SHP77 (cell line): ENCODE measurements at regions not wholly inside any gene's neighbourhood (a gene's known extent, or its start where the extent isn't known, plus 50 kb on each side); places are given as distances from the start of the nearest gene placed in this dataset.
"Not testable (repeated sequence)": the region's sequence is repeated elsewhere in the genome, so short reads cannot be mapped to it uniquely, and the experiment has no call there.

ENCODE experiments used
- DNase-seq, 2 experiments: peaks; one replicate each; lab custom pipeline; 2025; lab: John Stamatoyannopoulos, UW

GRCh38 chr3:34504366-34504765 lies 705.9 kb downstream of the PDCD6IP start:
- DNase-seq, result no peak

- DNase-seq, result peak in 1 of 2 experiments; percentile 10
These were observed 706.3 kb downstream of the PDCD6IP start for GRCh38 chr3:34504775-34505174.

DNA sequence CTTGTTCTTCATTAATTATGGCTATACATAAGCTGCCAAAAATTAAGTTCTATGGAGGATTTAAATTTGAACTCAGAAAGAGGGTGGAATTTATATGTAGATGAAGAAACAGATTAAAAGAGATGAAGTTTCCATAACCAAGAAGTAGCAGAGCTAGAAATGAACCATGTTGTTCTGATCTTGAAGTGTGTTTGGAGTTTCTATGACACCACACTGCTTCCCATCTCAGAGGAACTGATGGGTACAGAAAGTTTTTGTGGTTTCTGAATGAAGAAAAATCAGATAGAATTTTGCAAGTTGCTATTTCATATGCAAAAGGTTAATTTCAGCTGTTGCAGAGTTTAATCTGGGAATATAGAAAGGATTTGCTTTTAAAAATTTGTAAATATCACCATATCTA lies 710.3 kb downstream of the PDCD6IP start:
- no peak for DNase-seq

- no peak for DNase-seq
These were observed 713.5 kb downstream of the PDCD6IP start for GRCh38 chr3:34511891-34512290.

DNA sequence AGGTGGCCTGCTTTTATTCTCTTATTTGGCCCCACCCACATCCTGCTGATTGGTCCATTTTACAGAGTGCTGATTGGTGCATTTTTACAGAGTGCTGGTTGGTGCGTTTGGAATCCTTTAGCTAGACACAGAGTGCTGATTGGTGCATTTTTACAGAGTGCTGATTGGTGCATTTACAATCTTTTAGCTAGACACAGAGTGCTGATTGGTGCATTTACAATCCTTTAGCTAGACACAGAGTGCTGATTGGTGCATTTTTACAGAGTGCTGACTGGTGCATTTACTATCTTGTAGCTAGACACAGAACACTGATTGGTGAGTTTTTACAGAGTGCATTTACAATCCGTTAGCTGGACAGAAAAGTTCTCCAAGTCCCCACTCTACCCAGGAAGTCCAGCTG lies 720.6 kb downstream of the PDCD6IP start:
- DNase-seq, result not testable (repeated sequence)

DNA sequence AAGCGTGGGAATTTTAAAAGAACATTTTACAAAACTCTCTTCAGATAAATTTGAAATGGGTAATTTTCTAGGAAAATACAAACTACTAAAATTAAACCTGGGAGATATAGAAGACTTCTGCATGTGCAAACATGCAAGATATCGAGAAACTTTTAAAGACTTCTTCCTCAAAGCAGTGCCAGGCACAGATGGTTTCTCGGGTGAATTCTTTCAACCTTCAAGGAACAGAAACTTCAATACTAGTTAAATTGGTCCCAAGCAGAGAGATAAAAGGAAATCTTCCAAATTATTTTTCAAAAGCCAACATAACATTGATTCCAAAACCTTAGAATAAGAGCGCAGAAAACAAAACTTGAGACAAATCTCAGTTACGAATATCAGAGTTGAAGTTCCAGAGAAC lies 732.7 kb downstream of the PDCD6IP start:
- no peak for DNase-seq

DNA sequence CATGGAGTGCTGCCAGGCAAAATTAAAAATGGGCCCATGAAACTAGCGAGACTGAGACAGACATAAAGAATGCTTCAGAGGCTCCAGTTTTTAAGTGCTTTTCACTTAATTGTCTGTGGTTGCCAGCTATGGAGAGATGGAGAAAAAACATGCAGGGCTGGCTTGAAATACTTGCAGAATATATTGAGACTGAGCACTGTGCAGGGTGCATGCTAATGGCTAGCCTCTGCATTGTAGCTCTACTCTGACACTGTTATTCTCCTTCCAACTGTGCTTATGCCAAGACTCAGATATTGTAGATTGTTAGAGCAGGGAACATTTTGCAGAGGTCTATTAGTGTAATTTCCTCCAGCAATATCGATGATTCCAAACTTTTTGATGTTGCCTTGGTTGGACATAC lies 735.0 kb downstream of the PDCD6IP start:
- no peak for DNase-seq

- no peak for DNase-seq
These were observed 735.6 kb downstream of the PDCD6IP start for GRCh38 chr3:34534013-34534412.

DNA sequence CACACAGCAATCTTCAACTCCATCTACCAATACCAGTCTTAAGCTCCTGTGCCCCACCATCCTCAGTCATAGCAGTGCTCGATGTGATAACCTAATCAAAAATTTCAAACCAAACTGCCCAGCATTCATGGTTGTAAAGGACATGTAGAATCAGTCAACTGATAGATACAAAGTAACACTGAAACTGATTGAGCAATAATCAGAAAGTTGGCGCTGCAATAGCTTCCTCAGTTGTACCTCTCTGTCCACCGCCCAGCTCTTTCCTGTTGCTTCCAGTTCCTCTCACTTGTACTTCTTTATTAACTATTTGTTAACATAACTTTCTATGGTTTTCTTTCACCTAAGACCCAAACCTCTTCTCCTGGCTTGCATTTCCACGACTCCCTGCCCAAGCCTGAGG lies 745.7 kb downstream of the PDCD6IP start:
- DNase-seq, result no peak

GRCh38 chr3:34547297-34547920 lies 749.0 kb downstream of the PDCD6IP start:
- DNase-seq, result no peak

GRCh38 chr3:34567266-34567665 lies 768.8 kb downstream of the PDCD6IP start:
- DNase-seq, result no peak

DNA sequence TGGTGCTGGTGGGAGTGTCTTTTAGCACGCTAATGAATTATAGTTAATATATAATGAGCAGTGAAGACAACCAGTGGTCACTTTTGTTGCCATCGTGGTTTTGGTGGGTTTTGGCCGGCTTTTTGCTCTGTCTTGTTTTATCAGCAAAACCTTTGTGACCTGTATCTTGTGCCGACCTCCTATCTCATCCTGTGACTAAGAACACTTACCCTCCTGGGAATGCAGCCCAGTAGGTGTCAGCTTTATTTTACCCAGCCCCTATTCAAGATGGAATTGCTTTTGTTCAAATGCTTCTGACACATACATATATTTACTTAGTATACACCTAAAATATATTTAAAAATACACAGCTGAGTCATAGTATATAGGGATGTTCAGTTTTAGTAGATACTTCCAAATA lies 770.3 kb downstream of the PDCD6IP start:
- DNase-seq, result no peak

DNA sequence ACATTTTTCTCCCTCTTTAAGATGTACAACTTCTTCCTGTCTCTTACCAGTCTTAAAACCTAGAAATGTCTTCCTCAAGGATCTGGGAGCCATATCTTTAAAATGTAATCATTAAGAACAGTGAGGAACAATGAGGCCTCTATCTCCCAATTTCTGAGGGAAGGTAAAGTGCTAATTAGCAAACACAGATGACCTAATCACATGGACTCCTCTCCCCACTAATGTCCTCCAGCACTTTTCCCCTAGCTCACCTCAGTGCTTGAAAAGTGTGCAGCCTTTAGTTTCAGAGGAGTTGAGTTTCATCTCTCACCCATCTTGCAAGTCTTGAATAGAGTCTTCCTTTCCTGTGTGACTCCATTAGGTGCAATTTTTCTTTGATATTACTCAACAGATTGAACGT lies 771.0 kb downstream of the PDCD6IP start:
- DNase-seq, result no peak

DNA sequence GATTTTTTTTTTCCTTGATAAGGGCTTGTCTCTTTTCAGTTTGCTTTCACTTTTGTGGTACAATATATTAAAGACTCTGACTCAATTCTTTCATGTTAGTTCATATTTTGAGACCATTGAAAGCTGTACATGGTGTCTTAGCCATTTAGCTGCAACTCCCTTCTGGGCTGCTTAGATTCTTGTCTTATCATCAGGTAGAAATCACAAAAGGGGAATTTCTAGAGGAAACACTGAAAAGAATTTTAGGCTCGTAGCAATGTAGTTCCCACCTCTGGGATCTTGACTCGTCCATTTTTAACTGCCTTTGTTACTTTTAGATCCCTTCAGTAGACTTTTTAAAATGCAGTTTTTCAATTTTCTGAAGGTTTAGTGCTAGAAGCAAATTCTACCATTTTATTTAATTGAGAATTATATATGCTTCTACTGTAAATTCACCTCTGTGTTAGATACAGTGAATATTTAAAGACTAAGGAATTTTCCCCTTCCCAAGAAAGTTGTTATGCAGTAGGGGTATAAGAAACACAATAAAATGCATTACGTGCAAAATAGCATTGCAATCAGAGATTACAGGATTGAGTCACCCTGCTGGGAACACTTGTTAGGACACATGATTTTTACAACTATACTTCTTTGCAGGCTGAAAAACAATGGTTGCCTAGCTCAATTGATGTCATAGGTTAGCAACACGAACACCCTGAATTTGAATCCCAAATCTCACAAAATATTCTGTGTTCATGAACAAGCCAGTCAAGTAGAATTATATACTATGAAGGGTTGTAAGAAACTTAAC lies 772.7 kb downstream of the PDCD6IP start:
- no peak for DNase-seq

DNA sequence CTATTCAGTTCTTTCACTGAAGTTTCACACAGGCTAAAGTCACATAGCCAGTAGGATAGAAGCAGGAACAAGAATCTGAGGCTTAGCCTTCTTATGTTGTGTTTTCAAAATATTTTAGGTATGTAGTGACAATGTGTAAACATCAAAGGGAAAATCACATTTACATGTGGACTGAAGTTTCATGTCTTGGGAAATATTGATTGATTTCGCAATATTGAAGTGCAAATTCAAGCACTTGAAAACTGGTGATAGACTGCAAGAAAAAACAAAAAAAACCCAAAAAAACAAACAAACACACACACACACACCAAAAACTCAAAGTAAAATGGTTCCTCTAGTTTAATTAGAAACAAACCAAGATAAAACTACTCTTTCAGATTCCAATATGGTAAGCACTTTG lies 773.3 kb downstream of the PDCD6IP start:
- DNase-seq, result no peak

DNA sequence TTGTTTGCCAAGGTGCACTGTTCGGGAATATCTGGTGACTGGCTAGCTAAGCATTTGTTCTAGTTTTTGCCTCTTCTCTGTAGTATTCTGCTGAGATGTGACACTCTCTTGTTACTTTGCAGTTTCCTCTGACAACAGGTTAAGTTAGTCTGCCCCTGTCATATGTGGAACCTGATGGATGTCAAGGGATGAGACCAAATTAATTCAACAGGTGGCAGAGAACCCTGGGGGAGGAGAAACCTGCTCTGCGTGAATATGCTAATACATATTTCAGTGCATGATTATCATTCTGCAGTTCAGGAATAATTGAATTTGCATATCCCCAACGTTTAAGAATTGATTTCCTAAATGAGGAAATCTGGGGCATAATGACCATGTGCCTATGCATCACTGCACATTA lies 777.3 kb downstream of the PDCD6IP start:
- DNase-seq, result no peak

GRCh38 chr3:34582055-34582454 lies 783.6 kb downstream of the PDCD6IP start:
- no peak for DNase-seq

DNA sequence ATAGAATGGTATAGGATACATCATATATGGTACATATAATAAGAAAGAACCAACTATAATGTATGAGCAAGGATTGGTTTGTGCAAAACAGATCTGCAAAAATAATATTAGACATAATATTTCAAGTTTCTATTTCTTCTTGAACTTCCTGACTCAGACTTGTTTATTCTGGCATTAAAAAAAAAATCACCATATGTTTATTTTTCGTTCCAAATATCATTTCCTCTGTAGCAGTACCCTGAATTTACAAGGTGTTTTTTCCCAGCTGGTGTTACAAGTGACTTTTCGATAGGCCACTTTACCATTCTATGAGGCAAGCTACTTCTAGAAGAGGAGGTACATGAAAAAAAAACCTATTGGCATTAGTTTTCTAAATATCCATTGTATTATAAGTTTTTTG lies 785.0 kb downstream of the PDCD6IP start:
- no peak for DNase-seq

DNA sequence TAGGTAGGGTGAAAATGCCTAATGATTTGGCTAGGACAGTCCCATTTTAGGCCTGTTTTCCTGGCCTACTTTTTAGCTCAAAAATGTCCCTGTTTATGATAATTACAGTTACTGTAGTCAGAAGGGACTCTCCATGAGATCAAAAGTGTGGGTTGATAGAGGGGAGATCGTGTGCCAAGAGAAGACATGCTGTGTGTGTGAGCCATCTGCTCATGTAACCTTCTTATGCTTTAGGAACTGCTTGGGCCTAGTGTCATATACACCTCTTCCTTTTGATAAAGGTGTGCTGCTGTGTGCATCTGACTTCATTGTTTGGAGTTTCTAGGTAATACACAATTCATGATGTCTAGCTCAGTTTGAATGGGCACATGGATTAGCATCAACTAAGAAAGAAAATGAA lies 786.5 kb downstream of the PDCD6IP start:
- DNase-seq, result no peak

- DNase-seq, result no peak
These were observed 801.2 kb downstream of the PDCD6IP start for GRCh38 chr3:34599595-34599994.

DNA sequence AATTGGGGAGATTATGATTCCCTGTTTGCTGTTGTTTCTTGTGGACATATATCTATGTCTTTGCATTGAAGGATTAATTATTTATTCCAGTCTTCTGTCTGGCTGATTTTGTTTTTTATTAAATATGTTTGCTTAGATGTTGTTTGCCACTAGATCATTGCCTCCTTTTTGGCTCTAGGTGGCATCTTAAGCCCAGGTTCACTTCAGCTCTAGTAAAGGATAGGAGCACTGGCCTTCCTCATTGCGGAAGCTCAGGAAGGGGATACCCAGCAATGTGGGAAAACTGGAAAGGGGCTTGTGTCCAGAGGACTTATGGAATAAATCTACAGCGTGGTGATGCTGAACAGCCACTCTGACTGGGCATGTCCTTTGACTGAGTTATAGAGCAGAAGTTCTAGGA lies 821.6 kb downstream of the PDCD6IP start:
- no peak for DNase-seq

GRCh38 chr3:34626699-34627098 lies 828.3 kb downstream of the PDCD6IP start:
- no peak for DNase-seq

DNA sequence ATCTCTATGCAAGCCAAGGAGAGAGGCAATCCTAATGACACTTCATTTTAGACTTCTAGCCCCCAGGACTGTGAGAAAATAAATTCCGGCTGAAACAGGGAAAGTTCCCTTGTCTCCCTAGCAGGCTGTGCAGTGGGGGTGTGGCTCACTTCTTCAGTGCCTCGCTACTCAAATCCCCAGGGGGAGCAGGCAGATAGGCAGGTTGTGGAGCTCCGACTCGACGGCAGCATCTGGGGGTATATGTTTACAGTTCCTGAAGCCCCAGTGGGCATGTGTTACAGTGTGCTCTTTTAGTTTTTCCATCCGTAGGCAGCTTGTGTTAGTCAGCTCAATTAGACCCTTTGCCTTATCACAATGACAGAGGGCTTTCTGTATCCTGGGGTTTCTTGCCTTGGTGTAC lies 836.5 kb downstream of the PDCD6IP start:
- DNase-seq, result no peak

- DNase-seq, result no peak
These were observed 837.0 kb downstream of the PDCD6IP start for GRCh38 chr3:34635352-34635850.
